ENCODE measurements at regions not wholly inside any gene's neighbourhood (a gene's known extent, or its start where the extent isn't known, plus 50 kb on each side); places are given as distances from the start of the nearest gene placed in this dataset.

GRCh38 chr6:104326173-104327001 lies 533.3 kb downstream of the HACE1 start:
- no peak for TF ChIP-seq CTCF (IDR thresholded peaks at IDR 0.05)
- TF ChIP-seq POLR2A (IDR thresholded peaks at IDR 0.05), result no peak
